GM12878 (cell line): ENCODE measurements at regions not wholly inside any gene's neighbourhood (a gene's known extent, or its start where the extent isn't known, plus 50 kb on each side); places are given as distances from the start of the nearest gene placed in this dataset.

Experiments
- ATAC-seq: fragments of 200-7000 bp; cut with Tn5 transposase; 3 replicates; pipeline ENCODE4 v1.9.1; 2020; ENCODE audit warnings: mild to moderate bottlenecking, moderate library complexity
- BruUV-seq: library from RNA; stranded (reverse); fragments of 400-500 nt; replicated peaks from 2 replicates; lab custom pipeline; 2021; lab: Mats Ljungman, UMichigan
- CTCF ChIA-PET: fragments of 300-600 bp; sonication (Branson Sonifier 250); formaldehyde crosslinking; extraction: SDS; loops from one replicate; lab custom pipeline; 2021; ENCODE audit warnings: inconsistent platforms; lab: Yijun Ruan, JAX
- POLR2A ChIA-PET: fragments of 350-600 bp; formaldehyde crosslinking; extraction: SDS; loops from one replicate; lab custom pipeline; 2021; ENCODE audit warnings: inconsistent platforms; lab: Charles Lee
- RAD21 ChIA-PET: fragments of 300-600 bp; sonication (Branson Sonifier 250); formaldehyde crosslinking; loops from one replicate; lab custom pipeline; 2023; ENCODE audit warnings: antibody characterized with exemption; ENCODE audit not compliant: unreplicated experiment; lab: Charles Lee
- SMC1A ChIA-PET: fragments of 300-600 bp; sonication (Branson Sonifier 250); formaldehyde crosslinking; loops from one replicate; lab custom pipeline; 2023; ENCODE audit not compliant: unreplicated experiment, uncharacterized antibody; lab: Charles Lee
- DNase-seq: peaks from one replicate; pipeline ENCODE4 v3.0.0-alpha.2; 2011; ENCODE audit warnings: low read depth, low spot score
- FAIRE-seq: peaks from 3 replicates; lab custom pipeline; 2011; peaks lifted over from hg19 to GRCh38; lab: Jason Lieb, UNC
- H2AFZ ChIP-seq: 2 replicates; pipeline ENCODE4 v1.6.0; 2011; ENCODE audit warnings: low read depth, low read length, control low read depth; ENCODE audit not compliant: control insufficient read depth
- H3K27ac ChIP-seq: 2 replicates; pipeline ENCODE4 v1.5.1; 2011; ENCODE audit warnings: control low read depth; ENCODE audit not compliant: control insufficient read depth, insufficient read depth
- H3K27me3 ChIP-seq, 2 experiments: replicated peaks in 1 of 2; 2 replicates each; pipeline versions ENCODE4 v1.6.0 to v1.6.1; 2011; ENCODE audit warnings: low read length in 1 of 2; ENCODE audit not compliant: control insufficient read depth in 2 of 2, insufficient read depth in 2 of 2
- H3K36me3 ChIP-seq, 2 experiments: 2 replicates each; pipeline ENCODE4 v1.5.1; 2011; ENCODE audit warnings: low read length in 1 of 2; ENCODE audit not compliant: control insufficient read depth in 2 of 2, insufficient read depth in 2 of 2
- H3K4me1 ChIP-seq: 2 replicates; pipeline ENCODE4 v1.6.1; 2011; ENCODE audit warnings: mild to moderate bottlenecking, low read length, moderate library complexity, mixed read lengths; ENCODE audit not compliant: control insufficient read depth, insufficient read depth
- H3K4me2 ChIP-seq: 2 replicates; pipeline ENCODE4 v1.6.0; 2011; ENCODE audit warnings: control low read depth; ENCODE audit not compliant: control insufficient read depth, insufficient read depth
- H3K4me3 ChIP-seq: fragments of 200-600 bp; sonication (generic); 2 replicates; pipeline ENCODE4 v1.5.1; 2016
- H3K79me2 ChIP-seq: 2 replicates; pipeline ENCODE4 v1.6.0; 2011; ENCODE audit warnings: low read length; ENCODE audit not compliant: control insufficient read depth, insufficient read depth
- H3K9ac ChIP-seq: 2 replicates; pipeline ENCODE4 v1.8.0; 2011; ENCODE audit warnings: low read length, control low read depth, mixed read lengths; ENCODE audit not compliant: control insufficient read depth, insufficient read depth
- H3K9me3 ChIP-seq: replicated peaks from 3 replicates; pipeline ENCODE4 v1.5.1; 2011; ENCODE audit warnings: mild to moderate bottlenecking, low read length; ENCODE audit not compliant: control insufficient read depth, insufficient read depth
- H4K20me1 ChIP-seq: 2 replicates; pipeline ENCODE4 v1.6.0; 2011; ENCODE audit not compliant: control insufficient read depth, insufficient read depth
- BACH1 ChIP-seq: fragments of 450-650 bp; IDR thresholded peaks from 2 replicates; pipeline ENCODE4 v1.6.1; 2017; ENCODE audit warnings: mild to moderate bottlenecking, borderline replicate concordance
- CHD4 ChIP-seq: fragments of 200-600 bp; sonication (generic); IDR thresholded peaks from 2 replicates; pipeline ENCODE4 v1.6.1; 2016; ENCODE audit warnings: mild to moderate bottlenecking
- IRF4 ChIP-seq: IDR thresholded peaks from 2 replicates; pipeline ENCODE4 v1.6.1; 2011; ENCODE audit warnings: low read depth, low read length
- MTA3 ChIP-seq: IDR thresholded peaks from 2 replicates; pipeline ENCODE4 v1.6.1; 2012; ENCODE audit warnings: low read length, inconsistent platforms, borderline replicate concordance
- NFYB ChIP-seq: IDR thresholded peaks from 2 replicates; pipeline ENCODE4 v1.6.1; 2011; ENCODE audit warnings: low read depth, mild to moderate bottlenecking, low read length, improper control_type of control experiment, moderate library complexity; ENCODE audit not compliant: insufficient read depth
- NR2C1 ChIP-seq: fragments of 450-650 bp; IDR thresholded peaks from 2 replicates; pipeline ENCODE4 v1.6.1; 2017; ENCODE audit warnings: antibody characterized with exemption, mild to moderate bottlenecking, moderate library complexity
- NRF1 ChIP-seq: conservative IDR thresholded peaks from 2 replicates; pipeline ENCODE4 v1.6.1; 2011; ENCODE audit warnings: mild to moderate bottlenecking, low read depth, low read length, improper control_type of control experiment
- STAT3 ChIP-seq: IDR thresholded peaks from 2 replicates; pipeline ENCODE4 v1.6.1; 2011; ENCODE audit warnings: low read depth, low read length, improper control_type of control experiment
- TCF12 ChIP-seq: IDR thresholded peaks from 2 replicates; pipeline ENCODE4 v1.6.1; 2011; ENCODE audit warnings: low read depth, mild to moderate bottlenecking, low read length
- in situ Hi-C: fragments of 300-500 bp; cut with MboI; formaldehyde crosslinking; loops from 9 replicates; pipeline ENCODE4 v1.14.3; 2018; ENCODE audit warnings: mixed read lengths
- intact Hi-C: fragments of 100-400 bp; cut with micrococcal nuclease; formaldehyde crosslinking; loops from one replicate; pipeline ENCODE4 v1.14.2; 2022; ENCODE audit not compliant: unreplicated experiment
- TF ChIP-seq, protein P1 (sequence below), 3 experiments: IDR thresholded peaks in 2 of 3; conservative IDR thresholded peaks in 1 of 3; 2 replicates each; pipeline ENCODE4 v1.5.1; 2011; ENCODE audit warnings: low read depth in 3 of 3, low read length in 3 of 3, mild to moderate bottlenecking in 3 of 3, control low read depth in 2 of 3, moderate library complexity in 2 of 3, inconsistent platforms in 1 of 3, mixed read lengths in 1 of 3; ENCODE audit not compliant: control insufficient read depth in 2 of 3, insufficient read depth in 1 of 3; ENCODE audit errors: extremely low read depth in 1 of 3

GRCh38 chr5:68679041-68679440 is 414.8 kb upstream of the SLC30A5 start (continued):
- TF ChIP-seq MTA3 (no peak), NR2C1 (no peak), CHD4 (no peak), TCF12 (no peak)

GRCh38 chr5:68680366-68680765 is 413.4 kb upstream of the SLC30A5 start:
- Histone ChIP-seq H3K4me1 (no peaks in the 10 kb centered on the region), H4K20me1 (no peaks in the 10 kb centered on the region), H3K27me3 (no peaks in the 10 kb centered on the region; a peak in 2 of 4 replicates), H3K27ac (no peak overlapping the region), H3K9me3 (no peaks in the 10 kb centered on the region), H3K36me3 (no peaks in the 10 kb centered on the region), H3K4me3 (no peak overlapping the region), H3K9ac (no peak overlapping the region), H2AFZ (no peak overlapping the region), H3K79me2 (no peaks in the 10 kb centered on the region), H3K4me2 (no peak overlapping the region)
- ATAC-seq (no peak), DNase-seq (no peak), FAIRE-seq (no peak)
- no TSS peak for BruUV-seq
- POLR2A ChIA-PET: no interaction called here
- in situ Hi-C loops (no loop called here), intact Hi-C loops (no loop called here)
- SMC1A ChIA-PET: no interaction called here
- CTCF ChIA-PET: no interaction called here
- no peak for TF ChIP-seq STAT3
- TF ChIP-seq, protein P1, sequence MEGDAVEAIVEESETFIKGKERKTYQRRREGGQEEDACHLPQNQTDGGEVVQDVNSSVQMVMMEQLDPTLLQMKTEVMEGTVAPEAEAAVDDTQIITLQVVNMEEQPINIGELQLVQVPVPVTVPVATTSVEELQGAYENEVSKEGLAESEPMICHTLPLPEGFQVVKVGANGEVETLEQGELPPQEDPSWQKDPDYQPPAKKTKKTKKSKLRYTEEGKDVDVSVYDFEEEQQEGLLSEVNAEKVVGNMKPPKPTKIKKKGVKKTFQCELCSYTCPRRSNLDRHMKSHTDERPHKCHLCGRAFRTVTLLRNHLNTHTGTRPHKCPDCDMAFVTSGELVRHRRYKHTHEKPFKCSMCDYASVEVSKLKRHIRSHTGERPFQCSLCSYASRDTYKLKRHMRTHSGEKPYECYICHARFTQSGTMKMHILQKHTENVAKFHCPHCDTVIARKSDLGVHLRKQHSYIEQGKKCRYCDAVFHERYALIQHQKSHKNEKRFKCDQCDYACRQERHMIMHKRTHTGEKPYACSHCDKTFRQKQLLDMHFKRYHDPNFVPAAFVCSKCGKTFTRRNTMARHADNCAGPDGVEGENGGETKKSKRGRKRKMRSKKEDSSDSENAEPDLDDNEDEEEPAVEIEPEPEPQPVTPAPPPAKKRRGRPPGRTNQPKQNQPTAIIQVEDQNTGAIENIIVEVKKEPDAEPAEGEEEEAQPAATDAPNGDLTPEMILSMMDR (IDR thresholded peaks at IDR 0.05 in 2 of 3, conservative IDR thresholded peaks at IDR 0.05 in 1 of 3; ENCODE audit: control insufficient read depth in 2 of 3, extremely low read depth in 1 of 3, insufficient read depth in 1 of 3, low read depth in 3 of 3, low read length in 3 of 3): no peak
- TF ChIP-seq NRF1: no peak
- TF ChIP-seq NFYB: no peak
- TF ChIP-seq IRF4: no peak
- TF ChIP-seq BACH1: no peak
- RAD21 ChIA-PET: no interaction called here
